Skeletal muscle tissue (tissue), 3 donors: ENCODE measurements at regions not wholly inside any gene's neighbourhood (a gene's known extent, or its start where the extent isn't known, plus 50 kb on each side); places are given as distances from the start of the nearest gene placed in this dataset.
"Not testable (repeated sequence)": the region's sequence is repeated elsewhere in the genome, so short reads cannot be mapped to it uniquely, and the experiment has no call there.

Experiments
- H3K27ac ChIP-seq: one replicate; pipeline ENCODE4 v1.7.0; 2013; ENCODE audit warnings: mild to moderate bottlenecking, low read depth, low read length, inconsistent platforms
- H3K27me3 ChIP-seq, 3 donors: one replicate each; pipeline ENCODE4 v1.7.0; 2013; ENCODE audit warnings: low read length in 3 of 3; ENCODE audit not compliant: control insufficient read depth in 3 of 3, insufficient read depth in 3 of 3
- H3K36me3 ChIP-seq, 3 donors: one replicate each; pipeline ENCODE4 v1.7.0; 2013; ENCODE audit warnings: low read length in 3 of 3; ENCODE audit not compliant: control insufficient read depth in 3 of 3, insufficient read depth in 3 of 3
- H3K4me1 ChIP-seq, 3 donors: one replicate each; pipeline ENCODE4 v1.7.0; 2013; ENCODE audit warnings: low read length in 3 of 3, mild to moderate bottlenecking in 3 of 3; ENCODE audit not compliant: control insufficient read depth in 3 of 3, insufficient read depth in 3 of 3
- H3K4me3 ChIP-seq, 3 donors: one replicate each; pipeline ENCODE4 v1.7.0; 2013; ENCODE audit warnings: low read length in 3 of 3
- H3K9ac ChIP-seq, 3 donors: one replicate each; pipeline ENCODE4 v1.7.0; 2013; ENCODE audit warnings: low read length in 3 of 3, mild to moderate bottlenecking in 3 of 3, moderate library complexity in 2 of 3, low read depth in 1 of 3
- H3K9me3 ChIP-seq, 3 donors: one replicate each; pipeline ENCODE4 v1.7.0; 2013; ENCODE audit warnings: low read length in 3 of 3; ENCODE audit not compliant: control insufficient read depth in 3 of 3
- donor health status: Osteomylitis.

GRCh38 chr18:35890323-35890722 lies 82.2 kb upstream of the RMP24 start:
- H3K27ac ChIP-seq = no peak overlapping the region
- H3K27me3 ChIP-seq = peaks cover 0 to 4% (median 0%) of the 10 kb centered on the region in 3 donors
- H3K9ac ChIP-seq = no peak overlapping the region
- no peaks in the 10 kb centered on the region for H3K4me1 ChIP-seq
- H3K36me3 ChIP-seq = no peaks in the 10 kb centered on the region
- peaks cover 0 to 2% (median 0%) of the 10 kb centered on the region in 3 donors for H3K9me3 ChIP-seq
- no peak overlapping the region for H3K4me3 ChIP-seq

GRCh38 chr18:35892118-35892517 lies 80.4 kb upstream of the RMP24 start:
- peaks cover 0 to 2% (median 0%) of the 10 kb centered on the region in 3 donors for H3K9me3 ChIP-seq
- no peaks in the 10 kb centered on the region for H3K36me3 ChIP-seq
- H3K9ac ChIP-seq = no peak overlapping the region
- no peak overlapping the region for H3K27ac ChIP-seq
- H3K4me3 ChIP-seq = no peak overlapping the region
- no peaks in the 10 kb centered on the region for H3K4me1 ChIP-seq
- H3K27me3 ChIP-seq = peaks cover 0 to 4% (median 0%) of the 10 kb centered on the region in 3 donors

- H3K27me3 ChIP-seq, H3K27ac ChIP-seq, H3K9me3 ChIP-seq, H3K9ac ChIP-seq, H3K36me3 ChIP-seq, H3K4me1 ChIP-seq, H3K4me3 ChIP-seq: not testable (repeated sequence)
Measured at GRCh38 chr18:35897481-35897880, 75.0 kb upstream of the RMP24 start.

GRCh38 chr18:35904389-35905037 lies 68.0 kb upstream of the RMP24 start:
- H3K9me3 ChIP-seq = no peaks in the 10 kb centered on the region
- no peaks in the 10 kb centered on the region for H3K4me1 ChIP-seq
- no peaks in the 10 kb centered on the region for H3K27me3 ChIP-seq
- no peaks in the 10 kb centered on the region for H3K36me3 ChIP-seq
- H3K4me3 ChIP-seq = no peak overlapping the region
- no peak overlapping the region for H3K27ac ChIP-seq
- no peak overlapping the region for H3K9ac ChIP-seq

- Histone ChIP-seq H3K27me3 (no peaks in the 10 kb centered on the region), H3K9ac (no peak overlapping the region), H3K36me3 (no peaks in the 10 kb centered on the region), H3K9me3 (no peaks in the 10 kb centered on the region), H3K27ac (no peak overlapping the region), H3K4me1 (no peaks in the 10 kb centered on the region), H3K4me3 (no peak overlapping the region)
Measured at GRCh38 chr18:35905436-35905835, 67.0 kb upstream of the RMP24 start.

GRCh38 chr18:35906291-35906690 lies 66.2 kb upstream of the RMP24 start:
- not testable (repeated sequence) for H3K36me3 ChIP-seq, H3K4me3 ChIP-seq, H3K27me3 ChIP-seq, H3K9me3 ChIP-seq, H3K9ac ChIP-seq, H3K27ac ChIP-seq, H3K4me1 ChIP-seq

GRCh38 chr18:35910327-35910726 lies 62.2 kb upstream of the RMP24 start:
- no peaks in the 10 kb centered on the region for H3K36me3 ChIP-seq
- no peak overlapping the region for H3K9ac ChIP-seq
- no peak overlapping the region for H3K27ac ChIP-seq
- peaks cover 0 to 6% (median 0%) of the 10 kb centered on the region in 3 donors for H3K27me3 ChIP-seq
- H3K4me3 ChIP-seq = no peak overlapping the region
- H3K9me3 ChIP-seq = no peaks in the 10 kb centered on the region
- no peaks in the 10 kb centered on the region for H3K4me1 ChIP-seq

GRCh38 chr18:35912332-35912731 lies 60.1 kb upstream of the RMP24 start:
- Histone ChIP-seq H3K4me3 (no peak overlapping the region), H3K4me1 (no peaks in the 10 kb centered on the region), H3K36me3 (no peaks in the 10 kb centered on the region), H3K9me3 (no peaks in the 10 kb centered on the region), H3K9ac (no peak overlapping the region), H3K27me3 (peaks cover 0 to 6% (median 3%) of the 10 kb centered on the region in 3 donors), H3K27ac (no peak overlapping the region)

GRCh38 chr18:35915056-35915455 lies 57.4 kb upstream of the RMP24 start:
- Histone ChIP-seq H3K4me3 (no peak overlapping the region), H3K9me3 (no peaks in the 10 kb centered on the region), H3K27me3 (peaks cover 0 to 13% (median 11%) of the 10 kb centered on the region in 3 donors), H3K27ac (no peak overlapping the region), H3K9ac (no peak overlapping the region), H3K4me1 (no peaks in the 10 kb centered on the region), H3K36me3 (no peaks in the 10 kb centered on the region)

- H3K4me1 ChIP-seq = no peaks in the 10 kb centered on the region
- H3K4me3 ChIP-seq = no peak overlapping the region
- H3K36me3 ChIP-seq = no peaks in the 10 kb centered on the region
Measured at GRCh38 chr18:35917043-35917442, 55.4 kb upstream of the RMP24 start.

More at GRCh38 chr18:35917043-35917442, 55.4 kb upstream of the RMP24 start:
- no peaks in the 10 kb centered on the region for H3K9me3 ChIP-seq
- H3K9ac ChIP-seq = no peak overlapping the region
- peaks cover 0 to 13% (median 7%) of the 10 kb centered on the region in 3 donors for H3K27me3 ChIP-seq
- H3K27ac ChIP-seq = no peak overlapping the region
